ENCODE measurements at regions not wholly inside any gene's neighbourhood (a gene's known extent, or its start where the extent isn't known, plus 50 kb on each side); places are given as distances from the start of the nearest gene placed in this dataset.

GRCh38 chr10:16316733-16317390, 119.9 kb upstream of the PTER start:
- TF ChIP-seq CTCF (IDR thresholded peaks at IDR 0.05; ENCODE audit: insufficient read depth, low read length, poor library complexity, severe bottlenecking) (no peak), EZH2phosphoT487 (conservative IDR thresholded peaks at IDR 0.05; ENCODE audit: low read length) (no peak)

Measured in SU-DHL-6 (cell line).